CMK (cell line): ENCODE measurements at regions not wholly inside any gene's neighbourhood (a gene's known extent, or its start where the extent isn't known, plus 50 kb on each side); places are given as distances from the start of the nearest gene placed in this dataset.
"Not testable (repeated sequence)": the region's sequence is repeated elsewhere in the genome, so short reads cannot be mapped to it uniquely, and the experiment has no call there.

Experiments
- DNase-seq: peaks from one replicate; pipeline ENCODE4 v3.0.0-alpha.2; 2010; ENCODE audit warnings: low read depth

DNA sequence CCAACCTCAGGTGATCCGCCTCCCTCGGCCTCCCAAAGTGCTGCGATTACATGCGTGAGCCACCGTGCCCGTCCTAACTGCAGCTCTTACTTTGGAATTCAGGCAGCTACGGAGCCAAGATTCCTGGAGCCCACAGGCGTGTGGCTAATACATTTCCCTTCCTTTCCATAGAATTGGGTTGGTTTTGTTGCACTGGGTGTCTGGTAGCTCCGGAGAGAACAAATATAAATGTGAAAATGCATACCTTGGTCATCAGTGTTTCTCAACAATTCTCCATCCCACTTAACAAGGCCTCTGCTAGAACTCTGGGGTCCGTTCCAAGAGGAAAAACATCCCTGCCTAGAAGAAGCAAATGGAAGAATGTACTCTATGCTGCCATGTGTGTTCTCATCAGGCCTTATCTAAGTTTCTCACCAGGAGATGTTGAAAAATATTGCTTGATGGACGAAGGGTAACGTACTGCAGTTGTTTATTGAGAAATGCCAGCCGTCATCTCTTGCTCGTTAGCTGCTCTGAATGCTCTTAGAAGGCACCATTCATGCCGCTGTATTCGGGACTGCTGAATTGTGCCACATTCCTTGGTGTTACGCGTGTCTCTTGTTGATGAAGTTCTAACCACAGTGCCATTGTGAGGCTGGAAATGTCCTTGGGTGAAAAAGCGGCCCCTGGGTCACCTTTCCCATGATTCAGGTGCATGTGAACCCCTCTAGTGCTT, 50.5 kb upstream of the CD99 start:
- no peak for DNase-seq

GRCh38 chrX:2638279-2638678, 52.8 kb upstream of the CD99 start:
- no peak for DNase-seq

GRCh38 chrX:2635342-2635741, 55.8 kb upstream of the CD99 start:
- DNase-seq, result no peak

GRCh38 chrX:2632533-2633504, 58.3 kb upstream of the CD99 start:
- no peak for DNase-seq

- DNase-seq, result no peak
These were observed 59.2 kb upstream of the CD99 start for GRCh38 chrX:2631743-2632532.

DNA sequence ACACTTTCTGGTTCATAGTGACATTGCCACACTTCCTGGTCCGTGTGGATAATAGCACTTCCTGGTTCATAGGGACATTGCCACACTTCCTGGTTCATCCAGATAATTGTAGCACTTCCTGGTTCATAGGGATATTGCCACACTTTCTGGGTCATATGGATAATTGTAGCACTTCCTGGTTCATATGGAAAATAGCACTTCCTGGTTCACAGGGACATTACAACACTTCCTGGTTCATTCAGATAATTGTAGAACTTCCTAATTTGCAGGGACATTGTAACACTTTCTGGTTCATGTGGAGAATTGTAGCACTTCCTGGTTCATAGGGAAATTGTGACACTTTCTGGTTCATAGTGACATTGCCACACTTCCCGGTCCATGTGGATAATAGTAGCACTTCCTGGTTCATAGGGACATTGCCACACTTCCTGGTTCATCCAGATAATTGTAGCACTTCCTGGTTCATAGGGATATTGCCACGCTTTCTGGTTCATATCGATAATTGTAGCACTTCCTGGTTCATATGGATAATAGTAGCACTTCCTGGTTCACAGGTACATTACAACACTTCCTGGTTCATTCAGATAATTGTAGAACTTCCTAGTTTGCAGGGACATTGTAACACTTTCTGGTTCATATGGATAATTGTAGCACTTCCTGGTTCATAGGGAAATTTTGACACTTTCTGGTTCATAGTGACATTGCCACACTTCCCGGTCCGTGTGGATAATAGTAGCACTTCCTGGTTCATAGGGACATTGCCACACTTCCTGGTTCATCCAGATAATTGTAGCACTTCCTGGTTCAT, 60.0 kb upstream of the CD99 start:
- DNase-seq, result not testable (repeated sequence)

GRCh38 chrX:2630008-2630934, 60.8 kb upstream of the CD99 start:
- DNase-seq, result not testable (repeated sequence)

DNA sequence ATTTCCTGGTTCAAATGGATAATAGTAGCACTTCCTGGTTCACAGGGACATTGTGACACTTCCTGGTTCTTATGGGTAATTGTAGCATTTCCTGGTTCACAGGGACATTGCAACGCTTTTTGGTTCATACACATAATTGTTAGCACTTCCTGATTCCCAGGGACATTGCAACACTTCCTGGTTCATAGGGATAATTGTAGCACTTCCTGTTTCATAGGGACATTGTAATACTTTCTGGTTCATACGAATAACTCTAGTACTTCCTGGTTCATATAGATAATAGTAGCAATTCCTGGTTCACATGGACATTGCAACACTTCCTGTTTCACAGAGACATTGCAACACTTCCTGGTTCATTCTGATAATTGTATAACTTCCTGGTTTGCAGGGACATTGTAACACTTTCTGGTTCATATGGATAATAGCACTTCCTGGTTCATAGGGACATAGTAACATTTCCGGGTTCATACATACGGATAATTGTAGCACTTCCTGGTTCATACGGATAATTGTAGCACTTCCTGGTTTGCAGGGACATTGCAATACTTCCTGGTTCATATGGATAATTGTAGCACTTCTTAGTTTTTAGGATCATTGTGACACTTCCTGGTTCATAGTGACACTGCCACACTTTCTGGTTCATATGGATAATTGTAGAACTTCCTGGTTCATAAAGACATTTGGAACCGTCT, 61.6 kb upstream of the CD99 start:
- DNase-seq, result no peak

DNA sequence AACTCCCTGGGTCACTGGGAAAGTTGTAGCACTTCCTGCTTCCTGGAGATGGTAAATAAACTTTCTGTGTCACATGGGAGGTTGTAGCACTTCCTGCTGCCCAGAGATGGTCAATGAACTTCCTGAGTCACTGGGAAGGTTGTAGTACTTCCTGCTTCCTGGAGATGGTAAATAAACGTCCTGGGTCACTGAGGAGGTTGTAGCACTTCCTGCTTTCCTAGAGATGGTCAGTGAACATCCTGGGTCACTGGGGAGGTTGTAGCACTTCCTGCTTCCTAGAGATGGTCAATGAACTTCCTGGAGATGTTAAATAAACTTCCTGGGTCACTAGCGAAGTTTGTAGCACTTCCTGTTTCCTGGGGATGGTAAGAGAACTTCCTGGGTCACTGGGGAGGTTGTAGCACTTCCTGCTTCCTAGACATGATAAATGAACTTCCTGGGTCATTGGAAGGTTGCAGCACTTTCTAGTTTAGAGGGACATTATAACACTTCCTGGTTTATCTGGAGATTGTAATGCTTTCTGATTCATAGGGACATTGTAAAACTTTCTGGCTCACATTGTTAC, 62.3 kb upstream of the CD99 start:
- no peak for DNase-seq

DNA sequence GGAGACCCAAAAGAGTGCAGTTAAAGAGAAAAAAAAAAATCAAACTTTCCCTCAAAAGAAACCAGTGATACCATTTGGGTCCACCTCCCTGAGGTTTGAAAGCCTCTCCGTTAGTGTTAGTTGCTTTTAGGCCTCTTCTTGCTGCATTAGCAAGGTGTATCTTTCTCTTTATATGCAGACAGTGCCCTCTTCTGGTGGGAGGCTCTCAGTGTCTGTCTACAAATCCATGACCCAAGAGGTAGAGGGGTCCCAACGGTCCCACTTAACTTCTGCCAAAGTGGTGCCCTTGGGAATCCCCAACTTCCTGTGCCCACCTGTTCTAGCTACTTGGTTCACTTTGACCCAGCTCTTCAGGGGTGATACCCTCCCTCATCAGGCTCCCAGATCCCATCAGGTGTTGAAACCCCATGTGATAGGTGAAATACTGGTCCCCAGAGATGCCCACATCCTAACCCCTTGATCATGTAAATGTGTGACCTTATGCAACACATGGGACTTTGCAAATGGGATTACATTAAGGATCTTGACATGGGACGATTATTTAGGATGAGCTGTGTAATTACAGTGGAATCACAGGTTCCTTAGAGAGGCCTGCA, 63.7 kb upstream of the CD99 start:
- no peak for DNase-seq

DNA sequence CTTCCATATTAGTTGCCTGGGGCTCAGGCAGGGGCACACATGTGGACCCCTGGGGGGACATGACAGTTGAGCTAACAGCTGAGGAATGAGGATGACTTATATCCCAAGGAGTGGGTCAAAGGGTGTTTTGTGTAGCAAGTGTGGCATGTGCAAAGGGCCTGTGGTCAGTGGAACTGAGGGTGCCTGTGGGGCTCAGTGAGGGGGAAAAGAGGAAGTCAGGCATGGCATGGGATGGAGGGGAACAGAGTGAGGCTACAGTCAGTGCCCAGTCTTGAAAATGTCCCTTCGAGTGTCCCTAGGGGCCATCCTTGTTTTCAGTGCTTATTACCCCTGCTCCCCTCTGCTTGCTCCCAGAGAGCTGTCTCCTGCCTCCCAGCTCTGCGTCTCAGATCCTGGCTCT, 64.3 kb upstream of the CD99 start:
- DNase-seq, result no peak

- DNase-seq, result no peak
These were observed 70.5 kb upstream of the CD99 start for GRCh38 chrX:2620576-2620975.

- DNase-seq, result no peak
These were observed 72.6 kb upstream of the CD99 start for GRCh38 chrX:2618516-2618915.

DNA sequence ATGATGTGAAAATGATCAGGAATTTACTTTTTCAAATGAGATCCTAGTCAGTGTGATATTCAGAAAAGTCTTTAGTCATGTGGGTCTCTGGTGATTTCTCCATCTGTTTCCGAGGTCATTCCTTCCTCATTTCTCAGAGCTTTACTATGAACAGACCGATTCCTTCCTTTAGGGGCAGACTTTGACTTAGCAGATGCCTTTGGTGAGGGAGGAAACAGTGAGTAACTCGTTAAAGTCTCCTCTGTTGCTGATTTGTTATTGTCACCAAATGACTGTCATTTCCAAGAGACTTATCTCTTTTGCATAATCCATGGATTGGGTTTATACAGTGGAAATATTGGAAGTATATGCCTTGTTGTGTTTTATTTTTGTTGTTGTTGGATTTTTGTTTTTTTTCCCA, 76.2 kb upstream of the CD99 start:
- DNase-seq, result no peak

DNA sequence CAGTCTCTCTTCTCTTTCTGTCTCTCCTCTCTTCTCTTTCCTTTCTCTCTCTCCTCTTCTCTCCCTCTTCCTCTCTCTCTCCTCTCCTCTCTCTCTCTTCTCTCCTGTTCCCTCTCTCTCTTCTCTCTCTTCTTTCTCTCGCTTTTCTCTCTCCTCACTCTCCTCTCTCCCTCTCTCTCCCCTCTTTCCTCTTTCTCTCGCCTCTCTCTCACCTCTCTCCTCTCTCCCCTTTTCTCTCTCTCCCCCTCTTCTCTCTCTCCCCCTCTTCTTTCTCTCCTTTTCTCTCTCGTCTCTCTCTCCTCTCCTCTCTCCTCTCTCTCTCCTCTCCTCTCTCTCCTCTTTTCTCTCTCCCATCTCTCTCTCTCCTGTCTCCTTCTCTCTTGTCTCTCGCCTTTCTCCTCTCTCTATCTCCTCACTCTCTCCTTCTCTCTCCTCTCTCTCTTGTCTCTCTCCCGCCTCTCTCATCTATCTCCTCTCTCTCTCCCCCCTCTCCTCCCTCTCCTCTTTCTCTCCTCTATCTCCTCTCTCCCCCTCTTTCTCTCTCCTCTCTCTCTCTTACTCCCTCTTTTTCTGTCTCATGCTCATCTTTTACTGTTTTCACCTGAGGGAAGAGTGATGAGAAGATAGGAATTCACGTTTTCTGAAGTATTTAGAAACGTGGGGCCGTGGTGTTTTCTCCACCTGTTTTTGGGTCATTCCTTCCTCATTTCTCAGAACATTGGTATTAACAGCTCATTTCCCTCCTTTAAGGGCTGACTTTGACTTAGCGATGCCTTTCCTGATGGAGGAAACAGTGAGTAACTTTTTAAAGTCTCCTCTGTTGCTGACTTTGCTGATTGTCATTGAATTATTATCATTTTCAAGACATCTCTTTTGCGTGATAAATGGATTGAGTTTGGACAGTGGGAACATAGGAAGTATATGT, 80.6 kb upstream of the CD99 start:
- no peak for DNase-seq

DNA sequence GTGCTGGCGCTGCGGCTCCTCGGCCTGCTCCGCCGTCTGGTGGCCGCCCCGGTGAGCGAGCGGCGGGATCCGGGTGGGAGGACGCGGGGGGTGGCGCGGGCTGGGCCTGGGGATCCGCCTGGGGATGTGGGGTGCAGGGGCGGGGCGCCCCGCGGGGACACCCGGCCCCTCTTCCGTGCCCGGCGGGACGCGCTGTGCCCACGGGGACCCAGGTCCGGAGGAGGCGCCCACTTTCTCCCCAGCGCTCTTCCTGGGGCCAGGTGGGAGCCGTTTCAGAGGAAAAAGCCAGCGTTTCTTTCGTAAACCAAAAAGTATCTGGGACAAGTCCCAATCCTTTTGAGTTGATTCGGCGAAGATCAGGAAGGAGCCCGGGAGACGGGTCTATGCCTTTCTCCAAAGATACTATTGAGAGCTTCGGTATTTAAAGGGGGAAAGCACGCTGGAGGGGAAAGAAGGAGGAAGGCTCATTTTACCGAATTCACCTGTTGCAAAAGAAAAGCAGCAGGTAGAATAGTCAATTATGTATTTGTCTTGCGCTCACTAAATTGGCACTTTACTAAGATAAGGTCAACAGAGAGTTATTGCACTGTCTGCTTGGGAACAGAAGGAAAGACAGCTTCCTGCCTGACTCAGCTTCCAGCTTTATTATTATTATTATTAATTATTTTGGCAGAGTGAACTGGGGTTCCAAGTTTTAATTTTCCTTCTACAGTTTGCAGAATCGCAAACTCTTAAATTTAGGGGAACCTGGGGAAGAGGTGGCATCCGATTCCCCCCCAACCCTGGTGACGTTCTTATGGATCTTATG, 81.5 kb upstream of the CD99 start:
- no peak for DNase-seq
